Memory B cell (primary cell): ENCODE measurements at regions not wholly inside any gene's neighbourhood (a gene's known extent, or its start where the extent isn't known, plus 50 kb on each side); places are given as distances from the start of the nearest gene placed in this dataset.

Source experiments
- ATAC-seq: fragments of 150-1000 bp; cut with Tn5 transposase; 2 replicates; pipeline ENCODE4 v1.10.0; 2021; ENCODE audit warnings: low read depth, mild to moderate bottlenecking, moderate library complexity
- DNase-seq, 2 donors: peaks; one replicate each; pipeline ENCODE4 v3.0.0; 2022; ENCODE audit warnings: low spot score in 2 of 2
- H3K27ac Mint-ChIP-seq: one replicate; pipeline ENCODE4 v1.8.0; 2022; ENCODE audit warnings: mild to moderate bottlenecking, moderate library complexity, mixed read lengths
- H3K27me3 Mint-ChIP-seq: one replicate; pipeline ENCODE4 v1.8.0; 2022; ENCODE audit warnings: mixed read lengths
- H3K36me3 Mint-ChIP-seq: one replicate; pipeline ENCODE4 v1.8.0; 2022; ENCODE audit warnings: mild to moderate bottlenecking, mixed read lengths
- H3K4me1 Mint-ChIP-seq: one replicate; pipeline ENCODE4 v1.8.0; 2022; ENCODE audit warnings: mixed read lengths
- H3K4me3 Mint-ChIP-seq: one replicate; pipeline ENCODE4 v1.8.0; 2022; ENCODE audit warnings: mild to moderate bottlenecking, moderate library complexity, mixed read lengths
- H3K9me3 Mint-ChIP-seq: one replicate; pipeline ENCODE4 v1.8.0; 2022; ENCODE audit warnings: mixed read lengths

DNA sequence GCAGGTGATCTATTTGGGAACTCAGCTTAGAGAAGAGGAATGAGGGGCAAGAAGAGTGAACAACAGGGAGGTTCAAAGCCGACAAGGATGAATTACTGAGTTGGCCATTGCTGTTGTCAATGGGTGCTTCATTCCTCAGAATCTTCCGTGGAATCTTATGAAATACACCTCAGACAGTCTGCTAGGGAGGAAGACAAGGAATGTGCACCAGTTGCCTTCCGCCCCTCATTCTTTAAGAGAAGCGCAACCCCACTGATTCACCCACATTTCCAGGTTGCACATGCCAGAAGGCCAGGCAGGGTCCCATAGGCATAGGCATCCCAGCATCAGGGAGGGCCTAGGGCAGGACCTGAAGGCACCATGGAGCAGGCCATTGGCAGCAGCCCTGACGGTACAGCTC lies 127.5 kb upstream of the TNFAIP3 start:
- ATAC-seq (no peak), DNase-seq (no peak)
- Mint-ChIP-seq H3K4me1 (peaks cover 4% of the 10 kb centered on the region), H3K27ac (no peak overlapping the region), H3K9me3 (peaks cover 1% of the 10 kb centered on the region), H3K4me3 (no peak overlapping the region), H3K36me3 (no peaks in the 10 kb centered on the region), H3K27me3 (peaks cover 4% of the 10 kb centered on the region)

DNA sequence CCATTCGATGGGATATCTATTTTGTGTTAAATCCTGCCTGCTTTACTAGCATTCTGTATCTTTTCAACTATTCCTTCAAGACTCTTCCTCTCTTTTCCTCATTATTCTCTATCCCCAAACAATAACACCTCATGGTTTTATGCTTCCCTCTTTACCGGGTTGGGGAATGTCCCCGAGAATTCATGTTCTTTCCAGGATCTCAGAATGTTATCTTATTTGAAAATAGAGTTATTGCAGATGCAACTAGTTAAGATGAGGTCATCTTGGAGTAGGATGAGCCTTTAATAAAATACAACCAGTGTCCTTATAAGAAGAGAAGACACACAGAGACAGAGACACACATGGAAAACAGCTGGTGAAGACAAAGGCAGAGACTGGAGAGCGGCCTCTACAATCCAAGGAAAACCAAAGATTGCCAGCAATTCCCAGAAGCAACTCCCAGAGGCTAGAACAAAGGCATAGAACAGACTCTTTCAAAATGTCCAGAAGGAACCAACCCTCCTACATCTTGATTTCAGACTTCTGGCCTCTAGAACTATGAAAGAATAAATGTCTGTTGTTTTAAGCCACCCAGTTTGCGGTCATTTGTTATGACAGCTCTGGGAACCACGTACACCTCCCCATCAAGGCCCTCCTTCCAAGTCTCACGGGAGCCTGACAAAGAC lies 126.8 kb upstream of the TNFAIP3 start:
- ATAC-seq, result no peak
- Mint-ChIP-seq H3K9me3 (peaks cover 1% of the 10 kb centered on the region), H3K4me3 (no peak overlapping the region), H3K36me3 (no peaks in the 10 kb centered on the region), H3K27ac (no peak overlapping the region), H3K27me3 (peaks cover 4% of the 10 kb centered on the region), H3K4me1 (peaks cover 4% of the 10 kb centered on the region)
- no peak for DNase-seq

DNA sequence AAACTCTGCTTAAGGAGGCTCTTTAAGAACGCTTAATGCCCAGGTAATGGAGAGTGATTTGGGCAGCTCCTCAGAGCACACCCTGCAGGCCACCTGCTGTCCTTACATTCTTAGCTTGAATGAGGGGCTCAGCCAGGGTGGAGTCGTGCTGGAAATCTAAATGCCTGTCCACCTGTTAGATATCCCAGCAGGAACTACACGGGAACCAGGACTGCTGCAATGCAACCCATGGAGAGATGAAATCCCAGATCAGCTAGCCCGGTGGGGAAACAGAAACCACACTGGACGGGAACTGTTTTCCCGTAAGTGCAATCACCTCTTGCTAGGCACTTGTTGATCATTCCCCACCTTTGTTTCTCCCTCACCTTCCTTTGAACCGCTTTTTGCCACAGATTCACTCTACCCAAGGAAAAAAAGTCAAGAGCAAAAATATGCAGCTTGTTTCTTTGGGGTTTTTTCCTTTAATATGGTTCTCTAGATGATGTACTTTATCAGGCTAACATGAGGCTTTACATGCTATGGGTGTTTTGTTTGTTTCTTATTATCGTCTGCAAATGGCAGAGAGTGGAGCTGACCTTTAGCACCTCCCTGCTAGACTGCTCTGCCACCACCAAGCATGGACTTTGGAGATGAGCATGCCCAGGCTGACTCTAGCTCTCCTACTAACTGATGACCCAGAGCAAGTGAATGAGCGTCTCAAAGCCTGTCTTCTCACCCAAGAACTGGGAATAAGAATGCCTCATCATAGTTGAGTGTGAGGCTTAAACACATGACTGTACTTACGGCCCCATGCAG lies 125.9 kb upstream of the TNFAIP3 start:
- DNase-seq (no peak), ATAC-seq (no peak)
- peaks cover 1% of the 10 kb centered on the region for H3K9me3 Mint-ChIP-seq
- peaks cover 3% of the 10 kb centered on the region for H3K4me1 Mint-ChIP-seq
- no peaks in the 10 kb centered on the region for H3K36me3 Mint-ChIP-seq
- no peak overlapping the region for H3K4me3 Mint-ChIP-seq
- H3K27me3 Mint-ChIP-seq, result peaks cover 2% of the 10 kb centered on the region
- H3K27ac Mint-ChIP-seq, result no peak overlapping the region

DNA sequence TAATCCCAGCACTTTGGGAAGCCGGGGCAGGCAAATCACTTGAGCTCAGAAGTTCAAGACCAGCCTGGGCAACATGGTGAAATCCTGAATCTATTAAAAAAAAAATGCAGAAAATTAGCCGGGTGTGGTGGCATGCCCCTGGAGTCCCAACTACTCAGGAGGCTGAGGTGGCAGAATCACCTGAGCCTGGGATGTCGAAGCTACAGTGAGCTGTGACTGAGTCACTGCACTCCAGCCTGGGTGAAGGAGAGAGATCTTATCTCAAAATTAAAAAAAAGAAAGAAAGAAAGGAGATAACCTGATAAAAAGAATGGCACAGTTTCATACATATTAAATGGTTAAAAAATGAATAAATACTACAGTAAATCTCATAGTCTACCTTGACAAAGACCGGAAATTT lies 123.6 kb upstream of the TNFAIP3 start:
- Mint-ChIP-seq H3K27ac (no peak overlapping the region), H3K4me1 (peaks cover 6% of the 10 kb centered on the region), H3K27me3 (peaks cover 3% of the 10 kb centered on the region), H3K36me3 (no peaks in the 10 kb centered on the region), H3K9me3 (peaks cover 1% of the 10 kb centered on the region), H3K4me3 (no peak overlapping the region)
- no peak for DNase-seq
- ATAC-seq, result no peak

DNA sequence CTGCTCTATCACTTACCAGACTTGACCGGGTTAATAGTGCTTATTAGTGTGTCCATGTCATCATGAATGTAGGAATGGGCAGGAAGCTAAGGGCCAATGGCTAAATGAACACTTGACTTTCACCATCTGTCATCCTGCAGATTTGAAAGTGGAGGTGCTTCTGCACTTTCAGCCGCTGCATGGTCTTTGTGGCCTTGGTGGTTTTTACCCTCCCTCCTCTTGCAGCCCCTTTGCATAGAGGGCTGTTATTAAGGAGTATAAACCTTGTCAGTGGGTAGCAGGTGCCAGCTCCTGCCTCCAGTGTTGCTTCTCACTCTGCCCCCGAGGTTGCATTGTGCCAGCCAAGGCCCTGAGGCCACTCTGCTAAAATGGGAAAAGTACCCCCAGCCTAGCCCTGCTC lies 122.2 kb upstream of the TNFAIP3 start:
- ATAC-seq, result no peak
- Mint-ChIP-seq H3K27me3 (peaks cover 3% of the 10 kb centered on the region), H3K27ac (no peak overlapping the region), H3K4me1 (peaks cover 6% of the 10 kb centered on the region), H3K36me3 (no peaks in the 10 kb centered on the region), H3K9me3 (peaks cover 1% of the 10 kb centered on the region), H3K4me3 (no peak overlapping the region)
- DNase-seq, result no peak

DNA sequence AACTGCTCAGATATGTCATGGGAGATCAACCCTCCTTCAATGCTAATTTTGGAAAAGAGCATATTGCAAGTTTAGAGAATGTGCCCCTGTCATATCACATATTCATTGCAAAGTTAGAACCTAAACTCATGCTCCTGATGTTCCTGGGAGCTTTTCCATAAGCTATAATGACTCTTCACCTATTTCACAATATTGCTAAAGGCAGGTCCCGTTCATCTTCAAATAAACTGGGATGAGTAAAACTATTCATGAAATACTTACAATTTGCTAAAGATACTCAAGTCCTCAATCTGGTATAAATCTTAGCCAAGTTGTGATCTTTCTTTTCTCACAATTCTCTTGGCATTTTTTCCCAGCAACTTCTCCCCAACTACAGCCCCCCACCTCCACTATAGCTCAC lies 121.7 kb upstream of the TNFAIP3 start:
- no peak for ATAC-seq
- peaks cover 6% of the 10 kb centered on the region for H3K4me1 Mint-ChIP-seq
- H3K36me3 Mint-ChIP-seq, result no peaks in the 10 kb centered on the region
- H3K9me3 Mint-ChIP-seq, result peaks cover 1% of the 10 kb centered on the region
- no peak overlapping the region for H3K4me3 Mint-ChIP-seq
- peaks cover 3% of the 10 kb centered on the region for H3K27me3 Mint-ChIP-seq
- DNase-seq, result no peak
- H3K27ac Mint-ChIP-seq, result no peak overlapping the region

DNA sequence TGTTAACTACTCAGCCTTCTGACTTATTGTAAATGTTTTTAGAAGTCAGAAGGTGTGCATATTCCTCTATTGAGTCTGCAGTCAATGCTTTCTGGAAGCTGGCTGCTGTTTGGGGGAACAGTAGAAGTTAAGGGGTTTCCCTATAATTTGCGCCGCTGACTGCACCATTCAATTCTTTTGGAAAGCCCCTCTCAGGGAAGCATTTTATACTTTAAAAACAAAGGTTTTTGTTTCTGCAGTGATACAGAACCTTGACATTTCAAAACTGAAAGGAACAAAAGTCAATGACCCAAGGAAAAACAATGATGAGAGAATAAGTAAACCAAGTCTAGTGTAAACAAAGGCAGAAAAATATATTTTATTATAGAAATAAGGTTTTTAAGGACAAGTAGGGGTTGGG lies 120.8 kb upstream of the TNFAIP3 start:
- DNase-seq, result no peak

DNA sequence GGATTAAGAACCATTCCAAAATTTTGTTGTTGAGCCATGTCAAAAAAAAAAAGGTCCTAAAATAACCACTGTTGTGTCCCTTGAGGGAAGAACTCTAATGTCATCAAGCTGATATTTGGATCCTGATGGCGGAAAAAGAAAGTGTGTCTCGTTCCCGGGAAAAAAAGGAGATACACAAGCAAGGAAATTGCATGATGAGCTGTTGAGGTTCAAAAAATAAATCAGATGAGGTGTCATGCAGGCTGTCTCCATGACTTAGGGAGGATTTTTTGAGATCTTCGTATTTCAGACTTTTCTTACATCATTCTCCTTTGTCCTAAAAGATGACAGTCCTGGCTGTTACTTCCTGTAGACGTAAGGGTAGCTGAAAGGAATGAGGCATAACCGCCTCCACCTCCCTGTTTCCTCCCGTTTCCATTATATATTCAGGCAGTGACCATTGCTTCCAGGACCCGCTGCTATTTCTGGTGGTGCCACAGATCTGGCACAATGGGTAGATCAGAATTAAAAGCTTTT lies 117.3 kb upstream of the TNFAIP3 start:
- DNase-seq (no peak), ATAC-seq (no peak)
- Mint-ChIP-seq H3K4me1 (peaks cover 16% of the 10 kb centered on the region), H3K36me3 (no peaks in the 10 kb centered on the region), H3K27me3 (peaks cover 1% of the 10 kb centered on the region), H3K27ac (no peak overlapping the region), H3K9me3 (no peaks in the 10 kb centered on the region), H3K4me3 (no peak overlapping the region)

More for the DNA sequence above, 120.8 kb upstream of the TNFAIP3 start:
- no peak overlapping the region for H3K27ac Mint-ChIP-seq
- H3K27me3 Mint-ChIP-seq, result peaks cover 3% of the 10 kb centered on the region
- H3K9me3 Mint-ChIP-seq, result peaks cover 1% of the 10 kb centered on the region
- H3K4me1 Mint-ChIP-seq, result peaks cover 6% of the 10 kb centered on the region
- H3K4me3 Mint-ChIP-seq, result no peak overlapping the region
- ATAC-seq, result peak; percentile 62
- H3K36me3 Mint-ChIP-seq, result no peaks in the 10 kb centered on the region

DNA sequence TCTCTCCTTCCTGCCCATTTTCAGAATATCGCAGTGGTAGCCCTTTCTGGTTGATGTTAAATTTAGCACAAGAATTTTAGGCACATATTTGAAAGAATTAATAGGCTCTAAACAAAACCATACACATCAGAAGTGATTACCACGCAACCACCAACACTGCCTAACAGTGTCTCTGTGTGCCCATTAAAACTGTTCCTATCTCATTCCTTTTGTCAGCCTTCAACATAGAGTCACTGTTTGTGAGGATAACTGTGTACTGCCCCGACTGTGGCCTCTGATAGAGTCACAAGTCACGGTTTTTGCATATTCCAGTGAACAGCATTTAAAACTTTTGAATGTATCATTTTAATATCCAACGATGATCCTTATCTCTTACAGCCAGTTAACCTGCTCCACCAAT lies 116.8 kb upstream of the TNFAIP3 start:
- ATAC-seq (no peak), DNase-seq (no peak)
- Mint-ChIP-seq H3K9me3 (no peaks in the 10 kb centered on the region), H3K27ac (no peak overlapping the region), H3K36me3 (no peaks in the 10 kb centered on the region), H3K4me3 (no peak overlapping the region), H3K27me3 (peaks cover 1% of the 10 kb centered on the region), H3K4me1 (peaks cover 19% of the 10 kb centered on the region)

DNA sequence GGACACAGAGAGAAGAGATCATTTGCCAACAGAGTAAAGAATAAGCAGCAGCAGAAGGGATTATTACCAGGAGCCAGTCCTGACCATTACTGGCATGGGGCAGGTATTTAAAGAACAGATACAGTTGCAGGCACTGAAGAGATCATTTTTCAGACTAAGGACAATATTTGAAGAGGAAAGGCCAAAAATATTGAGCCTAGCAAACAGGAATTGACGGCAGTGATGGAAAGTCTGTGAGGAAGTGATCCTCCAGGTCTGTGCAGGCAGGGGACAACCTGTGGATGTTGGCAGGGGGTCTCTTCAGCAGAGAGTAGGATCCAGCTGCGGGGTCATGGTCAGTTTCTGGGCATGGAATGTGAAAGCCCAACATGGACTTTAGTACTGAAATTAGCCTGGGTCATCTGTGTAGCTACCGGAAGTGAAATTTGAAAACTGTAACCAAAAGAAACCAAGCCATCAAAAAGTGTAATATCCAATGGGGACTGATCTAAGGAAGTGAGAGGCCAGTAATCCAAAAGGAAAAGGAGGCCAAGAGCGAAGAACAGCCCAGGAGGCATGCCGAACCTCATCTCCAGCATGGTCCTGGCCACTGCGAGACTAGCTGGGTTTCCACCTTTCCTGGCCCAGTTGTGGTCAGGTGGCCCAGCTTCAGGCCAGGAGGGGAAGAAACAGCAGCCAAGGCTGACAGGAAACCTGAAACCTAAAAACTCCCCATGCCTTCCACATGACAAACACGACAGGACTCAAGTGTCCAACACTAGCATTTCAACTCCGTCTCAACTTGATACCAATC lies 115.1 kb upstream of the TNFAIP3 start:
- no peak for ATAC-seq
- no peaks in the 10 kb centered on the region for H3K9me3 Mint-ChIP-seq
- DNase-seq, result no peak
- H3K4me1 Mint-ChIP-seq, result peaks cover 23% of the 10 kb centered on the region
- no peak overlapping the region for H3K4me3 Mint-ChIP-seq
- H3K36me3 Mint-ChIP-seq, result no peaks in the 10 kb centered on the region
- H3K27me3 Mint-ChIP-seq, result peaks cover 1% of the 10 kb centered on the region
- H3K27ac Mint-ChIP-seq, result no peak overlapping the region

DNA sequence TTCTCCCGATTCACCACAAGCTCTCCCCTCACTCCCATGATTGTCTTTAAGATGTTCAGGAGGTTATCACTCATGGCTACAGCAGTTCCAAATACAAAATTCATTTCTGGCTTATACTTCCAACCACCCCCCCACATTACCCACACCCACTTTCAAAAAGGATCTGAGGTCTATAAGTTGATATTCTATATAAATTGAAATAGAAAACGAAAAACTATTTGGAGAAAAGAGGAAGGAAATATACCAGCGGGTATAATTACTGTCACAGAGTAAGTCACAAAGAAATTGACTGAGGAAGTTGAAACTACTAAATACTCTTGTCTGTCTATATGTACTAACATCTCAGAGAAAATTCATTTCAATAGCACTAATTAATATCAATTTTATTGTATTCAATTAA lies 112.7 kb upstream of the TNFAIP3 start:
- Mint-ChIP-seq H3K4me1 (peaks cover 21% of the 10 kb centered on the region), H3K9me3 (no peaks in the 10 kb centered on the region), H3K36me3 (no peaks in the 10 kb centered on the region), H3K4me3 (no peak overlapping the region), H3K27me3 (no peaks in the 10 kb centered on the region), H3K27ac (no peak overlapping the region)
- DNase-seq (no peak), ATAC-seq (peak; percentile 92)

DNA sequence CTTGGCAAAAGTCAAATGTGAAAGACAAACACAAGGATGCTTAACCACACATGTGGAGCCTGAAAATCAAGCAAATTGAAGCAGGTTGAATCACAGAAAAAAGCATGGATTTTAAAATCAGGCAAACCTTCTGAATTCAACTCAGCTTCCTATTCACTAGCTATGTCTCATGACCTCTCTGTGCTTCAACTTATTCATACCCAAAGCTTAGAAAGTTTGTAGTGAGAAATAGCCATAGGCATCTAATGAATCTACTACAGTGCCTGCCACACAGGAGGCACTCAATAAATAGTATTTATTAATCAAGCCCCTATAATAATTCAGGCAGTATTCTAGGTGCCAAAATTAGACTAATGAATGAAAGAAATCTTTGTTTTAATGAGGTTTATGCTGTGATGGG lies 112.2 kb upstream of the TNFAIP3 start:
- ATAC-seq, result peak; percentile 31
- Mint-ChIP-seq H3K4me3 (no peak overlapping the region), H3K36me3 (no peaks in the 10 kb centered on the region), H3K27me3 (no peaks in the 10 kb centered on the region), H3K4me1 (peaks cover 21% of the 10 kb centered on the region), H3K27ac (no peak overlapping the region), H3K9me3 (no peaks in the 10 kb centered on the region)
- no peak for DNase-seq

DNA sequence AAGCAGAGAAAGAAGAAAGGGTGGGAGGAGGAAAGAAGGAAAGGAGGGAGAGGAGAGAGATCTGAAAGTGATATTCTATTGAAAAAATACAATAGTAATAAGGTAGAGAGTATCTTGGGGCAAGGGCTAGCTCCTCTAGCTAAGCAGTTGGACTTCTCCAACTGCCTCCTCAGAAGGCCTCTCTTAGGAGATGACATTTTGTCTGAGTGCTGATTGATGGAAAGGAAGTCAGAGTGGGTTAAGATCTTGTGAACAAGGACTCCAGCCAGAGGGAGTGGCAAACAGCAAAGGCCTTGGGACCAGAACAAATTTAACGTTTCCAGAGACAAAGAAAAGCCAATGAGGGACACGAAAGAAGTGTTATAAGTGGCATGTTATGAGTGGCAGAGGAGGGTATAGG lies 111.8 kb upstream of the TNFAIP3 start:
- peaks cover 21% of the 10 kb centered on the region for H3K4me1 Mint-ChIP-seq
- H3K9me3 Mint-ChIP-seq, result no peaks in the 10 kb centered on the region
- DNase-seq, result no peak
- ATAC-seq, result no peak
- no peaks in the 10 kb centered on the region for H3K36me3 Mint-ChIP-seq
- no peak overlapping the region for H3K4me3 Mint-ChIP-seq
- no peaks in the 10 kb centered on the region for H3K27me3 Mint-ChIP-seq
- H3K27ac Mint-ChIP-seq, result no peak overlapping the region

DNA sequence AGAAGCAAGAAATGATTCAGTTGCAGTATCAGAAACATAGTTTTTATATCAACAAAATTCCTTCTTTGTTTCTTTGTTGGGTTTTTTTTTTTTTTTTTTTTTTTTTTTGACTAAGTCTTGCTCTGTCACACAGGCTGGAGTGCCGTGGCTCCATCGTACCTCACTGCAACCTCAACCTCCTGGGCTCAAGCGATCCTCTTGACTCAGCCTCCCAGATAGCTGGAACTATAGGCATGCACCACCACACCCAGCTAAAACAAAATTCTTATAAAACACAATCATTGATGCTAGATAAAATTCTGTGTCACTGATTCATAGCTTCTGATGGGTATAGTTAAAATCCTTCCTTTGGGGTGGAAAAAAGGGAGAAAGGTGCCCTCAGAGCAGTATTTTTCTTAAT lies 110.3 kb upstream of the TNFAIP3 start:
- H3K36me3 Mint-ChIP-seq, result no peaks in the 10 kb centered on the region
- no peaks in the 10 kb centered on the region for H3K9me3 Mint-ChIP-seq
- H3K4me3 Mint-ChIP-seq, result no peak overlapping the region
- H3K27ac Mint-ChIP-seq, result no peak overlapping the region
- no peak for ATAC-seq
- no peaks in the 10 kb centered on the region for H3K27me3 Mint-ChIP-seq
- no peak for DNase-seq
- H3K4me1 Mint-ChIP-seq, result peaks cover 21% of the 10 kb centered on the region
